NCI-H82 treated with DMSO at 0.1 percent for 48 hours (cell line): ENCODE measurements at regions not wholly inside any gene's neighbourhood (a gene's known extent, or its start where the extent isn't known, plus 50 kb on each side); places are given as distances from the start of the nearest gene placed in this dataset.
"Not testable (repeated sequence)": the region's sequence is repeated elsewhere in the genome, so short reads cannot be mapped to it uniquely, and the experiment has no call there.

Source experiments
- DNase-seq: peaks from one replicate; lab custom pipeline; 2025; ENCODE audit not compliant: unreplicated experiment; lab: John Stamatoyannopoulos, UW

- DNase-seq, result not testable (repeated sequence)
Observed at GRCh38 chr2:89795530-89795929, 1104.1 kb downstream of the RPIA start.

- DNase-seq, result no peak
Observed at GRCh38 chr2:89797320-89798038, 1106.0 kb downstream of the RPIA start.

DNA sequence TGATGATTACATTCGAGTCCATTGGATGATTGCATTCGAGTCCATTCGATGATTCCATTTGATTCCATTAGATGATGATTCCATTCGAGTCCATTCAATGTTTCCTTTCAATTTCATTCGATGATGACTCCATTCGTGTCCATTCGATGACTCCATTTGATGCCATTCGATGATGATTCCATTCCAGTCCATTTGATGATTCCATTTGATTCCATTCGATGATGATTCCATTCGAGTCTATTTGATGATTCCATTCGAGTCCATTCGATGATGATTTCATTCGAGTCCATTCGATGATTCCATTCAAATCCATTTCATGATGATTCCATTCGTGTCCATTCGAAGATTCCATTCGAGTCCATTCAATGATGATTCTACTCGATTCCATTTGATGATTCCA, 1109.7 kb downstream of the RPIA start:
- DNase-seq, result not testable (repeated sequence)

- not testable (repeated sequence) for DNase-seq
Observed at GRCh38 chr2:89806363-89806762, 1114.9 kb downstream of the RPIA start.

DNA sequence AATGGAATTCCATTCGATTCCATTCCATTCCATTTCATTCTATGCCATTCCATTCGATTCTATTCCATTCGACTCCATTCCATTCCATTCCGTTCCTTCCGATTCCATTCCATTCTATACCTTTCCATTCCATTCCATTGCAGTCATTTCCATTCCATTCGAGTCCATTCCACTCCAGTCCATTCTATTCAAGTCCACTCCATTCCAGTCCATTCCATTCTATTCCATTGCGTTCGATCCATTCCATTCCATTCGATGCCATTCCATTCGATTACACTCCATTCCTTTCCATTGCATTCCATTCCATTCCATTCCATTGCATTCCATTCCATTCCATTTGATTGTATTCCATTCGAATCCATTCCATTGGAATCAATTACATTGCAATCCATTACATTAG, 1119.8 kb downstream of the RPIA start:
- no peak for DNase-seq

DNA sequence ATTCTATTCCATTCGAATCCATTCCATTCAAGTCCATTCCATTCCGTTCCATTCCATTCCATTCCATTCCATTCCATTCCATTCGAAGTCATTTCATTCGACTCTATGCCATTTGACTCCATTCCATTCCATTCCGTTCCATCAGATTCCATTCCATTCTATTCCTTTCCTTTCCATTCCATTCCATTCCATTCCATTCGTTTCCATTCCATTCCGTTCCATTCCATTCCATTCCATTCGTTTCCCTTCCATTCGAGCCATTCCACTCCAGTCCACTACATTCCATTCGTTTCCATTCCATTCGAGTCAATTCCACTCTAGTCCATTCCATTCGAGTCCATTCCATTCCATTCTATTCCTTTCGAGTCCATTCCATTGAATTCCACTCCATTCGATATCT, 1120.4 kb downstream of the RPIA start:
- not testable (repeated sequence) for DNase-seq

DNA sequence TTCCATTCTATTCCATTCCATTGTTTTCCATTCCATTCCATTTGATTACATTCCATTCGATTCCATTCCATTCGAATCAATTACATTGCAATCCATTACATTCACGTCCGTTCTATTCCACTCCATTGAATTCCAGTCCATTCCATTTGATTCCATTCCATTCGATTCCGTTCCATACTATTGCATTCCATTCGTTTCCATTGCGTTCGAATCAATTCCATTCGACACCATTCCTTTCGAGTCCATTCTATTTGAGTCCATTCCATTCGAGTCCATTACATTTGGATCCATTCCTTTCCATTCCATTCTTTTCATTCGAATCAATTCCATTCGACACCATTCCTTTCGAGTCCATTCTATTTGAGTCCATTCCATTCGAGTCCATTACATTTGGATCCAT, 1122.9 kb downstream of the RPIA start:
- DNase-seq, result not testable (repeated sequence)

GRCh38 chr2:89818873-89819272, 1127.4 kb downstream of the RPIA start:
- no peak for DNase-seq

GRCh38 chr2:89819809-89820208, 1128.3 kb downstream of the RPIA start:
- DNase-seq, result no peak

- DNase-seq, result no peak
Observed at GRCh38 chr2:89820248-89820647, 1128.8 kb downstream of the RPIA start.

- DNase-seq, result no peak
Observed at GRCh38 chr2:89821455-89821945, 1130.0 kb downstream of the RPIA start.

GRCh38 chr2:89822342-89822741, 1130.9 kb downstream of the RPIA start:
- DNase-seq, result not testable (repeated sequence)

DNA sequence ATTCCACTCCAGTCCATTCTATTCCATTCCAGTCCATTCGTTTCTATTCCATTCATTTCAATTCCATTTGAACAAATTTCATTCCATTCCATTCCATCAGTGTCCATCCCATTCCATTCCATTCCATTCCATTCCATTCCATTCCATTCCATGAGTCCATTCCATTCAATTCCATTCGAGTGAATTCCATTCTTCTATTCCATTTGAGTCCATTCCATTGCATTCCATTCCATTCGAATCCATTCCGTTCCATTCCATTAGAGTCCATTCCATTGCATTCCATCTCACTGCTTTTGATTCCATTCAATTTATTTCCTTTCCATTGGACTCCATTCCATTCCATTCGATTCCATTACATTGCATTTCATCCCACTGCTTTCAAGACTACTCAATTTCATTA, 1132.1 kb downstream of the RPIA start:
- DNase-seq, result no peak

DNA sequence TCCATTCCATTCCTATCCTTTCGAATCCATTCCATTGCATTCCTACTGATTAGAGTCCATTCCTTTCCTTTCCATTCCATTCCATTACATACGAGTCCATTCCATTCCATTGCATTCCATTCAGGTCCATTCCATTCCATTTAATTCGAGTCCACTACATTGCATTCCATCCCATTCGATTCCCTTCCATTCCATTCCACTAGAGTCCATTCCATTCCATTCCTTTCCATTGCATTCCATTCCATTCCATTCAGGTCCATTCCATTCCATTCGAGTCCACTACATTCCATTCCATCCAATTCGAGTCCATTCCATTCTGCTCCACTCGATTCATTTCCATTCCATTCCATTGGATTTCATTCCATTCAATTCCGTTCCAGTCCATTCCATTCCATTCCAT, 1133.6 kb downstream of the RPIA start:
- DNase-seq, result no peak

DNA sequence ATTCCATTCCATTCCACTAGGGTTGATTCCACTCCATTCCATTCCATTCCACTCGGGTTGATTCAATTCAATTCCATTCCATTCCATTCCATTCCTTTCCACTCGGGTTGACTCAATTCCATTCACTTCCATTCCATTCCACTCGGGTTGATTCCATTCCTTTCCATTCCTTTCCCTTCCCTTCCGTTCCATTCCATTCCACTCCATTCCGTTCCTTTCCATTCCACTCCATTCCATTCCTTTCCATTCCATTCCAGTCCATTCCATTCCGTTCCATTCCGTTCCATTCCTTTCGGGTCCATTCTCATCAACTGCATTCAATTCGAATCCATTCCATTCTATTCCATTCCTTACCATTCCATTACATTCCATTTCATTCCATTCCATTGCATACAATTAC, 1135.3 kb downstream of the RPIA start:
- DNase-seq, result not testable (repeated sequence)

- not testable (repeated sequence) for DNase-seq
Observed at GRCh38 chr2:89827829-89828228, 1136.4 kb downstream of the RPIA start.

- not testable (repeated sequence) for DNase-seq
Observed at GRCh38 chr2:89828416-89828815, 1136.9 kb downstream of the RPIA start.

DNA sequence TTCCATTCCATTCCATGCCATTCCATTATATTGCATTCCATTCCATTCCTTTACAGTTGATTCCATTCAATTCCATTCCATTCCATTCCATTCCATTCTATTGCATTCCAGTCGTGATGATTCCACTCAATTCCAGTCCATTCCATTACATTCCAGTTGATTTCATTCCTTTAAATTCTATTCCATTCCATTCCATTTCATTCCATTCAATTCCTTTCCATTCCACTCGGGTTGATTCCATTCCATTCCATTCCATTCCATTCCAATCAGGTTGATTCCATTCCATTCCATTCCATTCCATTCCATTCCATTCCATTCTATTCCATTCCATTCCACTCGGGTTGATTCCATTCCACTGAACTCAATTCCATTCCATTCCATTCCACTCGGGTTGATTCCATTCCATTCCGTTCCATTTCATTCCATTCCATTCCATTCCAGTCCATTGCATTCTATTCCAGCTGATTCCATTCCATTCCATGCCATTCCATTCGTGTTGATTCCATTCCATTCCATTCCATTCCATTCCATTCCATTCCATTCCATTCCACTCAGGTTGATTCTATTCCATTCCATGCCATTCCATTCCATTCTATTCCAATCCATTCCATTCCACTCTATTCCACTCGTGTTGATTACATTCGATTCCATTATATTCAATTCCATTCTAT, 1137.6 kb downstream of the RPIA start:
- DNase-seq, result not testable (repeated sequence)

DNA sequence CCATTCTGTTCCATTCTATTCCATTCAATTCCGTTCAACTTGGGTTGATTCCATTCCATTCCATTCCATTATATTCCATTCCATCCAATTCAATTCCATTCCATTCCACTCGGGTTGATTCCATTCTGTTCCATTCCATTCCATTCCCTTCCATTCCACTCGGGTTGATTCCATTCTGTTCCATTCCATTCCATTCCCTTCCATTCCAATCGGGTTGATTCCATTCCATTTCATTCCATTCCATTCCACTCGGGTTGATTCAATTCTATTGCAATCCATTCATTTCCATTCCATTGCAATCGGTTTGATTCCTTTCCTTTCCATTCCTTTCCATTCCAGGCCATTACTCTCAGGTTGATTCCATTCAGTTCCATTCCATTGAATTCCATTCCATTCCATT, 1138.4 kb downstream of the RPIA start:
- DNase-seq, result no peak

- not testable (repeated sequence) for DNase-seq
Observed at GRCh38 chr2:89830341-89831218, 1139.1 kb downstream of the RPIA start.
